ENCODE measurements at regions not wholly inside any gene's neighbourhood (a gene's known extent, or its start where the extent isn't known, plus 50 kb on each side); places are given as distances from the start of the nearest gene placed in this dataset.

DNA sequence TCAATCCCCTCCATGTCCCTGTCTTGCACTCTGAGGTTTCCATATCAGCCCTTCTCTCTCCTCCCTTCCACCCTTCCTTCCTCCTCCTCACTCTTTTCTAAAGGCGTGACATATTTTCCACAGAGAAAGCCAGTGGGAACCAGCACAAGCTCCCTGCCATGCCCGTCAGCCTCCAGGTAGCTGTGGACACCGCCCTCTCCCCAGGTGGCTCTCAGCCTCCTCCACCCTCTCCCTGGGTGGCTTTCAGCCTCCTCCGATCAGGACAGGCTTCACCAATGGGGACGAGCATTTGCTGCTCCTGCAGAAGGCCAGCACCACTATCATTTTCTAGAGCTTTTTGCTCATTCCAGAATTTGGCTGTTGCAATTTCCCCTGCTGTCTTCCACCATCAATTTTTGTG, 236.6 kb downstream of the GADD45G start:
- Histone ChIP-seq H3K79me2 (ENCODE audit: insufficient read depth, low read length) (no peaks in the 10 kb centered on the region), H3K4me2 (ENCODE audit: low read length) (no peak overlapping the region), H3K4me3 (ENCODE audit: low read depth, low read length, poor library complexity, severe bottlenecking) (no peak overlapping the region), H3K9ac (ENCODE audit: low read length) (no peak overlapping the region), H3K9me3 (ENCODE audit: low read length) (no peaks in the 10 kb centered on the region), H3K9me2 (ENCODE audit: low read depth, low read length) (no peaks in the 10 kb centered on the region), H3K36me3 (ENCODE audit: insufficient read depth, low read length) (no peaks in the 10 kb centered on the region), H3F3A (ENCODE audit: insufficient read depth, low read length) (no peaks in the 10 kb centered on the region), H3K27ac (ENCODE audit: low read depth, low read length, poor library complexity, severe bottlenecking) (no peak overlapping the region), H3K27me3 (ENCODE audit: insufficient read depth, low read length) (no peaks in the 10 kb centered on the region), H4K20me1 (ENCODE audit: insufficient read depth, low read length) (no peaks in the 10 kb centered on the region), H2AFZ (ENCODE audit: low read length) (no peak overlapping the region), H3K4me1 (ENCODE audit: insufficient read depth, low read length, severe bottlenecking) (no peaks in the 10 kb centered on the region)
- no peak for TF ChIP-seq EZH2 (IDR thresholded peaks at IDR 0.05; ENCODE audit: borderline replicate concordance, low read length)
- TF ChIP-seq, protein P1, sequence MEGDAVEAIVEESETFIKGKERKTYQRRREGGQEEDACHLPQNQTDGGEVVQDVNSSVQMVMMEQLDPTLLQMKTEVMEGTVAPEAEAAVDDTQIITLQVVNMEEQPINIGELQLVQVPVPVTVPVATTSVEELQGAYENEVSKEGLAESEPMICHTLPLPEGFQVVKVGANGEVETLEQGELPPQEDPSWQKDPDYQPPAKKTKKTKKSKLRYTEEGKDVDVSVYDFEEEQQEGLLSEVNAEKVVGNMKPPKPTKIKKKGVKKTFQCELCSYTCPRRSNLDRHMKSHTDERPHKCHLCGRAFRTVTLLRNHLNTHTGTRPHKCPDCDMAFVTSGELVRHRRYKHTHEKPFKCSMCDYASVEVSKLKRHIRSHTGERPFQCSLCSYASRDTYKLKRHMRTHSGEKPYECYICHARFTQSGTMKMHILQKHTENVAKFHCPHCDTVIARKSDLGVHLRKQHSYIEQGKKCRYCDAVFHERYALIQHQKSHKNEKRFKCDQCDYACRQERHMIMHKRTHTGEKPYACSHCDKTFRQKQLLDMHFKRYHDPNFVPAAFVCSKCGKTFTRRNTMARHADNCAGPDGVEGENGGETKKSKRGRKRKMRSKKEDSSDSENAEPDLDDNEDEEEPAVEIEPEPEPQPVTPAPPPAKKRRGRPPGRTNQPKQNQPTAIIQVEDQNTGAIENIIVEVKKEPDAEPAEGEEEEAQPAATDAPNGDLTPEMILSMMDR (IDR thresholded peaks at IDR 0.05; ENCODE audit: low read length) = no peak

DNA sequence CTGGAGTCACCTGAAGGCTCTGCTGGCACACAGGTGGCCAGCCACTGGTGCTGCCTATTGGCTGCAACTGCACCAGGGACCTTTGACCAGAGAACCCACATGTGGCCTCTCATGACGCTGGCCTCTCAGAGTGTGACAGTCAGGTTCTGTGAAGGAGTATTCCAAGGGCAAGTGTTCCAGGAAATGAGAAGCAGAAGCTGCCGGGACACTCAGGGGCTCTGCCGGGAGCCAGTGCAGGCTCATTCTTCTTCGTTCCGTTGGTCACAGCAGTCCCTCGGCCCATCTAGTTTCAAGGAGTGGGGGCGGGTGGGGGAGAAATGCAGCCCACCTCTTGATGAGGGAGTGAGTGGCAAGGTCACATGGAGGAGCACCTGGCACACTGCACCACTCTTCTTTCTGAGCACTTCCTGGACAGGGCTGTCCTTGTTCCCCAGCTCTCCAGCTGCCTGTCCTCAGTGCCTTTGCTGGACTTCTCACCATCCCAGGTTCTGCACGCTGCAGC, 237.5 kb downstream of the GADD45G start:
- H3K79me2 ChIP-seq (ENCODE audit: insufficient read depth, low read length) = no peaks in the 10 kb centered on the region
- H2AFZ ChIP-seq (ENCODE audit: low read length) = no peak overlapping the region
- H3K9me3 ChIP-seq (ENCODE audit: low read length) = no peaks in the 10 kb centered on the region
- H3K4me1 ChIP-seq (ENCODE audit: insufficient read depth, low read length, severe bottlenecking) = no peaks in the 10 kb centered on the region
- H3F3A ChIP-seq (ENCODE audit: insufficient read depth, low read length) = no peaks in the 10 kb centered on the region
- H3K27ac ChIP-seq (ENCODE audit: low read depth, low read length, poor library complexity, severe bottlenecking) = no peak overlapping the region
- H3K9ac ChIP-seq (ENCODE audit: low read length) = no peak overlapping the region
- H3K4me2 ChIP-seq (ENCODE audit: low read length) = no peak overlapping the region
- H3K4me3 ChIP-seq (ENCODE audit: low read depth, low read length, poor library complexity, severe bottlenecking) = no peak overlapping the region
- H3K9me2 ChIP-seq (ENCODE audit: low read depth, low read length) = no peaks in the 10 kb centered on the region
- TF ChIP-seq EZH2 (IDR thresholded peaks at IDR 0.05; ENCODE audit: borderline replicate concordance, low read length) = no peak
- TF ChIP-seq, protein P1 (IDR thresholded peaks at IDR 0.05; ENCODE audit: low read length) = no peak
- no peaks in the 10 kb centered on the region for H4K20me1 ChIP-seq (ENCODE audit: insufficient read depth, low read length)
- no peaks in the 10 kb centered on the region for H3K27me3 ChIP-seq (ENCODE audit: insufficient read depth, low read length)
- no peaks in the 10 kb centered on the region for H3K36me3 ChIP-seq (ENCODE audit: insufficient read depth, low read length)

DNA sequence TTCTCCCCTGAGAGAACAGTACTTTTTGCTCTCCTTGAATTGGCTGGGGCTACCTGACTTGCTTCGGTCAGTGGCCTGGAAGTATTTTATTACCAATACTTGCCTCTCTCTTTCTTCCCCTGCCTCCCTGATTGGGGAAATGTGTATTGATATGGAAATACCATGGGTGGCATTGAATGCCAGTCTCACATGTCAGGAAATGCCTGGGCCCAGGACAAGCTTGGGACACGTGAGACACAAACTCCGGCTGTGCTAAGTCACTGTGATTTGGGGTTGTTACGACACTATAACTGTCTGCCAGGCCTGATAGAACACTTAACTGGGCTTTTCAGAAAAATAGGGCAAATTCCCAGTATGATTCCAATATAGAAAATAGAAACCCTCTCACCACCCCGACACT, 238.3 kb downstream of the GADD45G start:
- Histone ChIP-seq H3K27me3 (ENCODE audit: insufficient read depth, low read length) (no peaks in the 10 kb centered on the region), H3K27ac (ENCODE audit: low read depth, low read length, poor library complexity, severe bottlenecking) (no peak overlapping the region), H3K79me2 (ENCODE audit: insufficient read depth, low read length) (no peaks in the 10 kb centered on the region), H3K9me2 (ENCODE audit: low read depth, low read length) (no peaks in the 10 kb centered on the region), H2AFZ (ENCODE audit: low read length) (no peak overlapping the region), H3K4me2 (ENCODE audit: low read length) (no peak overlapping the region), H3K4me3 (ENCODE audit: low read depth, low read length, poor library complexity, severe bottlenecking) (no peak overlapping the region), H3K9me3 (ENCODE audit: low read length) (no peaks in the 10 kb centered on the region), H3K9ac (ENCODE audit: low read length) (no peak overlapping the region), H3K4me1 (ENCODE audit: insufficient read depth, low read length, severe bottlenecking) (no peaks in the 10 kb centered on the region), H3F3A (ENCODE audit: insufficient read depth, low read length) (no peaks in the 10 kb centered on the region), H4K20me1 (ENCODE audit: insufficient read depth, low read length) (no peaks in the 10 kb centered on the region), H3K36me3 (ENCODE audit: insufficient read depth, low read length) (no peaks in the 10 kb centered on the region)
- no peak for TF ChIP-seq EZH2 (IDR thresholded peaks at IDR 0.05; ENCODE audit: borderline replicate concordance, low read length)
- TF ChIP-seq, protein P1 (IDR thresholded peaks at IDR 0.05; ENCODE audit: low read length) = no peak

Data from OCI-LY1 (cell line).